Inferior parietal cortex (tissue), 1 donor: ENCODE measurements at regions not wholly inside any gene's neighbourhood (a gene's known extent, or its start where the extent isn't known, plus 50 kb on each side); places are given as distances from the start of the nearest gene placed in this dataset.
"Not testable (repeated sequence)": the region's sequence is repeated elsewhere in the genome, so short reads cannot be mapped to it uniquely, and the experiment has no call there.

Source experiments
- DNase-seq: peaks from one replicate; pipeline ENCODE4 v3.0.0-alpha.2; 2016; ENCODE audit errors: extremely low spot score

DNA sequence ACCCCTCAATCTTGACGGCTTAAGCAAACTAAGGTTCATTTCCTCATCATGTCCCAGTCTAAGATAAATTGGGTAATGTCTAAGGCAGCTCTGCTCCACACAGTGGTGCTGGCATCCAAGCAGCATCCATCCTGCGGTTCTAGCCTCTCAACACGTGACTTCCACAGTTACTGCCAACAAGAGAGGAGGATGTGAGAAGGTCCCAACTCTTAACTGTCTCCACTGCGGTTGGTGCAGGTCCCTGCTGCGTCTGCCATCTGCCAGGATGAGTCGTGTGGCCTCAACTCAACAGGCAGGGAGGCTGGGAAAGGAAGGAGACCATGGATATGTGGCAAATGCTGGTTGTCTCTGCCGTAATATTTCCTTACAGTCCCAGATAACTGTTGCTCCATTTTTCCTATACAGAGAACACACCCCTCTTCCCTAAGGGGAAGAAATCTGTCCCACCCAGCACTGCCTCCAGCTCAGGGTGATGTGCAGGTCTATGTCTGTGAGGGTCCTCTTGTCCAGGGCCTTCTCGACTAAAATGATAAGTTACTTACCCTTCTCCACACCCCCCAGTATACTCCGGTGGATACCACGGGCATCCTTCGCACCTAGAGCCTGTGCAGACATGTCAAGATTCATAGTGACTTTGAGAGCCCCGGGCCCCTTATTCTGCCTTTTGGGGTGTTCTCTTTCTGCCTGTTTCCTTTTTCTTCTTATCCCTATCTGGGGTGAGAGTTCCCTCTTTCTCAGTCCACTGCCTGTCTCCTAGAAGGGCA lies 64.7 kb downstream of the KCNJ18 start:
- DNase-seq, result no peak

GRCh38 chr17:21759636-21760035 lies 67.3 kb downstream of the KCNJ18 start:
- not testable (repeated sequence) for DNase-seq

GRCh38 chr17:21763738-21764340 lies 71.5 kb downstream of the KCNJ18 start:
- not testable (repeated sequence) for DNase-seq

DNA sequence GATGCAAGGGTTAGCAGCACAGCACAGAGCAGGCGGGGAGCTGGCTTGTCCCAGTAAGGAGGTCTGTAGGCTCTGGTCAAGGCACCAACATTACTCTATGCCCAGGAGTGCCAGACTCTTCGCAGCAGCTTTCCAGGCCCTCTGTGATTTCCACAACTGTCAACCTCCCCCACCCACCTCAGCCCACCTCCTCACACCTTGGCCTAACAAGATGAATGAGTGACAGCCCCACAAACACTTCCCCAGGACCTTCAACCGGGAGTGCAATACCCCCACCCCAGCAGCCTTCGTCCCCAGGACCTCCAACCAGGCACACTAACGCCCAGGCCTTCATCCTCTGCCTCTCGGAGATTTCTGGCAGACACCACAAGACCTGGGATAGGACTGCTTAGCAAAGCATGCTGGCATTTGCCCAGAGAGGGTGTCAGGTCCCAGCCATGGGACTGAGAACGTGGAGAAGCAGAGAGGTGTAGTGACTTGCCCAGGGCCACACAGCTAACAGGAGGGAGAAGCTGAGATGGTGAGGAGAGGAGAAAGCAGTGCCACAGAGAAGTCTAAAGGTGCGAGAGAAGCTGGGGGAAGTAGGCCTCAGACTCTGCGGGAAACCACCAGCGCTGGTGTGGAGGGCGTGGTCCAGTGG lies 73.4 kb downstream of the KCNJ18 start:
- DNase-seq, result not testable (repeated sequence)

DNA sequence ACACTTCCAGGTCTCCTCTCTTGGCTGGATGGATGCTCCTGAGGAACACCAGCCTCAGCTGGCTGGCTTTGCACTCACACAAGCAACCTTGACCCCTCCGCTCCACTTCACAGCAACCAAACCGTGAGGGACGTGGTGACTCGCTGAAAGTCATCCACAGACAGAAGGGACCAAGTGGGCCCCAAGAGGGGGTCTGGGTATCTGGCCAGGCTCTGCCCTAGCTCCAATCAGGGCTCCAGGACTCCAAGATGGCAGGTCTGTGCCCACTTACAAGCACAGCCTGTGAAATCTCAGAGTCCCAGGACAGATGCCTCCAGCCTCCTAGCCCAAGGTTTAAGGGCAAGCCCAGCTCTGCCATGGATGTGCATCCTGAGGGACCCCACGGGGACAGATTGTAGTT lies 74.2 kb downstream of the KCNJ18 start:
- not testable (repeated sequence) for DNase-seq

- DNase-seq, result not testable (repeated sequence)
Measured at GRCh38 chr17:21767162-21768156, 75.1 kb downstream of the KCNJ18 start.

GRCh38 chr17:21768244-21768643 lies 75.9 kb downstream of the KCNJ18 start:
- DNase-seq, result peak; percentile 6

DNA sequence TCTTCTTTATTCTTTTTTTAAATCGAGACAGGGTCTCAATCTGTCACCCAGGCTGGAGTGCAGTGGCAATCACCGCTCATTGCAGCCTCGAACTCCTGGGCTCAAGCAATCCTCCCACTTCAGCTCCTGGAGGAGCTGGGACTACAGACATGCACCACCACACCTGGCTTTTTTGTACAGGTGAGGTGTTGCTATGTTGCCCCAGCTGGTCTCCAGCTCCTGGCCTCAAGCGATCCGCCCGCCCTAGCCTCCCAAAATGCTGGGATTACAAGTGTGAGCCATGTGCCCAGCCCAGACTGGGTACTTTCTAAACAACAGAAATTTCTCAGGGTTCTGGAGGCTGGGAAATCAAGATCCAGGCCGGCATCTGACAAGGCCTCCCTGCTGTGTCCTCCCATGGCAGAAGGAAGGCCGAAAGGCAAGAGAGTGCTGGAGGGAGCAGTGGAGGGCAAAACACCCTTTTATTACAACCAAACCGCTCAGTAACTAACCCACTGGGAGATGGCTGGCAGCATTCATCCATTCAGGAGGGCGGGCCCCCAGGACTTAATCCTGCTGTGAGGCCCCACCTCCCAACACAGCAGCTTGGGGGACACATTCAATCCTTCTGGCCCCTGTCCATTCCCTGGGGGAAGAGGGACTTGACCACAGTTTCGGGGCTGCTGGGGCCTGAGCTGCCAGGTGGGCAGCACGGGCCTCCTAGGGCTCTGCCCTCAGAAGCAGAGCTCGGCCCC lies 76.6 kb downstream of the KCNJ18 start:
- not testable (repeated sequence) for DNase-seq

DNA sequence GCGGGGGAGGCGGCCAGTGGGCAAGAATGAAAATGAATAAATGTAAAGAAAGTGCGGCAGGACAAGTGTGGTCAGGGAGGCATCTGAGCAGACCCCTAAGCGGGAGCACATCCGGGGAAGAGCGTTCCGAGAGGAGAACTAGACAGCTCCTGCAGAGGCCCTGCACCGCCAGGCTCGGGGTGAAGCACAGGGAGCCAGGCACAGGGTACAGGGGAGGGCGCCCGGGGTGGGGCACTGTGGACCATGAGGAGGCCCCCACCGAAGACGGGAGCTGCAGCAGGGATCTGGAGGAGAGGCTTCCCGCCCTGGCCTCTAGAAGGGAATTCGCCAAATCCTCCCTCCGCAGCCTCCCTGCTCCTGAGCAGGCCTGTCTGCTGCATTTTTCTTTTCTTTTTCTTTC lies 77.5 kb downstream of the KCNJ18 start:
- not testable (repeated sequence) for DNase-seq

GRCh38 chr17:21770466-21771446 lies 78.4 kb downstream of the KCNJ18 start:
- not testable (repeated sequence) for DNase-seq

DNA sequence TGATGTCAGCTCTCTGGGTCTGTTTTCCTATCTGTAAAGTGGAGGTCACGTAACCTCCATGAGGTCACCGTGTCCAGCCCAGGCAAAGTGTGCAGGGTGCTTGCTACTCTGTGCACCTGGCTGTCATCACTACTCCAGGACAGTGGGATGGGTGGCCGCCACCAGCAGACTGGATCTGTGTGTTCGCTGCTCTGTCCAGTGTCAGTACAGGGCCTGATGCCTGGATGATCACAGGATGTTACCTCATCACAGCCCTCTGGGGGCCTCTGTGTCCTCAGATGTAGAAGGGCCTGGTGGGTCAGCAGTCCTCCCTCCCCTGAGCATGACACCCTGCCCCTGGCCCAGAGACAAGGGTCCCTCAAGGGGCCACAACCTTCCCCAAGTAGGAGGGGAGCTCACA lies 80.0 kb downstream of the KCNJ18 start:
- no peak for DNase-seq

GRCh38 chr17:21772991-21773713 lies 80.8 kb downstream of the KCNJ18 start:
- not testable (repeated sequence) for DNase-seq

DNA sequence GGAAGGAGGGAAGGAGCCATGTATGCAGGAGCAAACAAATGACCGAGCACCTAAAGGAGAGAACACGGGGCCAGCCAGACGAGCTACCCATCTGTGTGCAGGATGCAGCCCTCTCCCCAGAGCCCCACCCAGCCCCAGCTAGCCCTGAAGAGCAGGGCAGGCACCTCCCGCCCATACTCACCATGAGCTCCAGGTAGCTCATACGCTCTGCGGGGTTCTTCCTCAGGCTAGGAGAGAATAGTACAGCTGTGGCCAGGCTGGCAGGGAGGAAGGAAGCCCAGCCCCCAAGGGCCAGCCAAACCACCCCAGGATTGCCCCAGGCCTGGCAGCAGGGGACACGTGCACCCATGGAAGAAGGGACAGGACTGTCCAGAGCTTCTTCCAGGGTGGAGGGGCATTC lies 81.9 kb downstream of the KCNJ18 start:
- DNase-seq, result no peak

DNA sequence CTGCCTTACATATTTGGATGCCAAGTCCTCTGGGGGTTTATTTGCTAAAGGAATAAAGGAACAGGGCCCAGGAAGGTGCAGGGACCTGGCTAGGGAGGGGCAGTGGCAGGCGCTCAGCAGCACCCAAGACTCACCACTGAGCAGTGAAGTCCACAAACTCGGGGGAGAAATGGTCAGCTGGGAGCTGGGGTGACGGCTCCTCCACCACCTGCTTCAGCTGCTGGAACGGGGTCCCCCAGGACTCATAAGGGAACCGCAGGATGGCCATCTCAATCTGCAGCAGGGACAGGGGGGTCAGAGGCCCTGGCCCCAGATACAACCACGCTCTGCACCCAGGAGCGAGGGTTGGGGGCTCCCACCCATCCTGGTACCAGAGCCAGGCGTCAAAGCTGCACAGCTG lies 83.2 kb downstream of the KCNJ18 start:
- not testable (repeated sequence) for DNase-seq

- not testable (repeated sequence) for DNase-seq
Measured at GRCh38 chr17:21776921-21777320, 84.6 kb downstream of the KCNJ18 start.

DNA sequence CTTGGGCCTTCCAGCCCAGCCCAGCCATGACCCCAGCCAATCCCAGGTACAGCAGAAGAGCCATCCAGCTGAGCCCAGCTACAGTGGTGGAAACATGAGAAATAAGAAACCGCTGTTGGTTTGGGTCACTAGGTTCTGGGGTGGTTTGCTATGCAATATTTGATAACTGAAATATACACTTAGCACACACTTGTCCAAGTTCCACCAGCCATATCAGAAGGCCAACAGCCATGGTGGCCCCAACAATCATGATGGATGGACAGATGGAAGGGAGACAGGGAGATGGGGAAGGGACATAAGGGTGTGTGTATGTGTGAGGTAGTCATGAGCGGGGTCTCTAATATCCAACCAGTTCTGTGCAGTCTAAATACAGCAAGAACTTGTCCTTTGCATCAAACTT lies 86.5 kb downstream of the KCNJ18 start:
- not testable (repeated sequence) for DNase-seq

GRCh38 chr17:21780293-21780888 lies 88.1 kb downstream of the KCNJ18 start:
- not testable (repeated sequence) for DNase-seq

DNA sequence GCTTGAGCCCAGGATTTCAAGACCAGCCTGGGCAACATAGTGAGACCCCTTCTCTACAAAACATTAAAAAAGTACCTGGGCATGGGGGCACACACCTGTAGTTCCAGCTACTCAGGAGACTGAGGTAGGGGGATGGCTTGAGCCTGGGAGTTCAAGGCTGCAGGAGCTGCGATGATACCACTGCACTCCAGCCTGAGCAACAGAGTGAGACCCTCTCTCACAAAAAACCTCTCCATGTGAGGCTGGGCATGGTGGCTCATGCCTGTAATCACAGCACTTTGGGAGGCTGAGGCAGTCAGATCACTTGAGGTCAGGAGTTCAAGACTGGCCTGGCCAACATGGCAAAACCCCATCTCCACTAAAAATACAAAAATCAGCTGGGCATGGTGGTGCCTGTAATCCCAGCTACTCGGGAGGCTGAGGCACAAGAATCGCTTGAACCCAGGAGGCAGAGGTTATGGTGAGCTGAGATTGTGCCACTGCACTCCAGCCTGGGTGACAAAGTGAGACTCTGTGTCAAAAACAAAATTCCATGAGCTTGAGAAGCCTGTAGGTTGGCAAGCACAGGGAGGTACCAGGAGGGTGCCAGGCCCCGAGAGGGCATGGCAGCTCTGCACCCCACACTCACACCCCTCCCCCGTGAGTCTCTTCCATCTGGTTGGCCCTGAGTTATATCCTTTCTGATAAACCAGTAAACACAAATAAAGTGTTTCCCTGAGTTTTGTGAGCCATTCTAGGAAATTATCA lies 88.8 kb downstream of the KCNJ18 start:
- not testable (repeated sequence) for DNase-seq
